GM12892 (cell line): ENCODE measurements at regions not wholly inside any gene's neighbourhood (a gene's known extent, or its start where the extent isn't known, plus 50 kb on each side); places are given as distances from the start of the nearest gene placed in this dataset.

ENCODE experiments used
- DNase-seq: peaks from one replicate; pipeline ENCODE4 v3.0.0; 2011; ENCODE audit not compliant: insufficient read length
- FAIRE-seq: peaks from 2 replicates; lab custom pipeline; 2011; peaks lifted over from hg19 to GRCh38; lab: Jason Lieb, UNC
- POLR2A ChIP-seq: IDR thresholded peaks from 2 replicates; pipeline ENCODE4 v1.6.1; 2011; ENCODE audit warnings: low read depth, low read length, control low read depth
- POLR2AphosphoS5 ChIP-seq: IDR thresholded peaks from 2 replicates; pipeline ENCODE4 v1.6.1; 2011; ENCODE audit warnings: low read depth, low read length, control low read depth
- TAF1 ChIP-seq: IDR thresholded peaks from 2 replicates; pipeline ENCODE4 v1.6.1; 2011; ENCODE audit warnings: low read depth, mild to moderate bottlenecking, control low read depth, low read length, borderline replicate concordance

DNA sequence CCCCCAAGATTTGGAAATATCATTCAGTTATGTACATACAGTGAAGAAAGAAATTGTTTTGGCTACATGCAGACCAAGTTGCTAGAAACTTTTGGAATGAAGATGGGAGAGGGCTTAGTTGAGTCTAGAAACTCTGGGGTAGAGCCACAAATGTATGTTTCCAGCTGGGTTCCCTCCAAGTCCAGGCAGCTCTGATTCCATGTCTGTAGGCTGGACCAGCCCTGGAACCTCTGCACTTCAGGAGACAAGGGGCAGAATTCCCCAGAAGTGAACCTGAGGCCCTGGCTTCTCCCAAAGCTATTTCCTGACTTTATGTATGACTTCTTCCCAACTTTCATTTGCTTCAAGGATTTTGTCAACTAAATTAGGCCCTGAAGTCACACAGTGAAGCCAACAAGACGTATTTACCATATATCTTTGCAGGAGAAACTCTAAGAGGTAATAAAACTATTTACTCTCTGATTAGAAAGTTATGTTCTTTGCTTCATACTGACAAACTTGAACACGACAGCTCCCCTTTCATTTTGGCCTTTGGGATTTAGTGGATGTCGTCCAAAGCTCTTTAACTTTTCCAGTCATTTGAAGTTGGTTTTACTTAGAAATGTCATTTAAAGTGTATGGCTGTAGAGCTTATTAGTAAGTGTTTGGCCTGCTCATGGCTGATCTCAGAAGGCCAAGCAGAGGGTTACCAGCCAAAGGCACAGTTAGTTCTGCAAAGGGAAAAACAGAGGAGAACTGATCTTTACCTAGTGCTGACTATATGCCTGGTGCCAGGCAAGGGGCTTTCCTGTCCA is 152.0 kb upstream of the SLC28A3 start:
- DNase-seq = no peak
- TF ChIP-seq POLR2A (no peak), TAF1 (no peak), POLR2AphosphoS5 (no peak)
- FAIRE-seq = no peak

DNA sequence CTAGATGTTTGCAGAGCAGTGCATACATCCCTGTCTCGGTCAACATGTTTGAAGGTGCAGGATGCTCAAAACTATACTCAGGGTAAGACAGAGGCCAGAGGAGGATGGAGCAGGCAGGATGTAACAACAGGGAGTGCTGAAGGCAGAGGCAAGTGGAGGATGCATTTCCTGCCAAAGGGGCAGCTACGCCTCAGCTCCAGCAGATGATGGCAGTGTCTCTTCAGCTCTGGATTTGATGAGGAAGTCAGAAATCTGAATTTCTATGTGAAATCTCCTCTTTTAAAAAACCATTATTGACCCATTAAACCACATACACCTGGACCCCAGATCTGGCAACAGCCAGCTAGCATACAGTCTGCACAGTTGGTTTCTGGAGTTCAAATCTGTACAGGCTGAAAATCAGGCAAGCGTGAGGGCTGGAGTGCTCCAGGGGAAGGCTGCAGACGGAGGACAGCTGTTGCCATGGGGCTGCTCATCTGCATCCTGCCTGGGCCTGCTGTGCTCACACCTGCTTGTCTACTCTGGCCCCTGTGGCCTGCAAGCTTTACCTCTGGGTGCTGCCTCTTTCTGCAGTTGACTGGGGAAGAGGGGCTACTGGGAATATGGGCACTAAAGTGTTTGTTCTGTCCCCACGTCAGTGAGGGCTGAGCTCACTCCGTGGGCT is 152.9 kb upstream of the SLC28A3 start:
- peak; percentile 27 for FAIRE-seq
- no peak for TF ChIP-seq POLR2A
- TF ChIP-seq TAF1 = no peak
- no peak for TF ChIP-seq POLR2AphosphoS5

DNA sequence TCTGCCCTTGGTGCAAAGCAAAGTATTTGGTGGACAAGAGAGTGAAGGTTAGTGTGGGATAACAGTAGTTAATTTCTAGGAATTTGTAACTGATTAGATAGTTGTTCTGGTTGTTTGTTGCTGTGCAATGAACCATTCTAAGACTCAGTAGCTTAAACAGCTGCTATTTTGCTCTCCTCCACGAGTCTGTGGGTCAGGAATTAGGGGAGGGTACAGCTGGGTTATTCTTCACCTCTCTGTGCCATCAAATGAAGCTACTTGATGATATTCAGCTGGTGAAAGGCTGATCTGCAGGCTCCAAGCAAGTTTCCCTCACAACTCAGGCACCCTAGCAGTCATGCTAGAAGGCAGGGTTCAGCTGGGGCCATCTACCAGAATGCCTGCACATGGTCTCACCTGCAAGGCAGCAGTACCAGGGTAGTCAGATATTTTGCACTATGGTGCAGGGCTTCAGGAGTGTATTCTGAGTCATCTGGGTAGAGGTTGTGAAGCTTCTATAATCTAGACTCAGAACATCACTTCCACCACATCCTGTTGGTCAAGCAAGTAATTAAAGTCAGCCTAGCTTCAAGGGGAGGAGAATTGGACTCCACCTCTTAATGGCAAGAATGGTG is 159.5 kb upstream of the SLC28A3 start:
- TF ChIP-seq TAF1 (no peak), POLR2AphosphoS5 (no peak), POLR2A (no peak)
- DNase-seq (peak; percentile 7), FAIRE-seq (peak; percentile 86)

More for the DNA sequence above, 152.9 kb upstream of the SLC28A3 start:
- no peak for DNase-seq

DNA sequence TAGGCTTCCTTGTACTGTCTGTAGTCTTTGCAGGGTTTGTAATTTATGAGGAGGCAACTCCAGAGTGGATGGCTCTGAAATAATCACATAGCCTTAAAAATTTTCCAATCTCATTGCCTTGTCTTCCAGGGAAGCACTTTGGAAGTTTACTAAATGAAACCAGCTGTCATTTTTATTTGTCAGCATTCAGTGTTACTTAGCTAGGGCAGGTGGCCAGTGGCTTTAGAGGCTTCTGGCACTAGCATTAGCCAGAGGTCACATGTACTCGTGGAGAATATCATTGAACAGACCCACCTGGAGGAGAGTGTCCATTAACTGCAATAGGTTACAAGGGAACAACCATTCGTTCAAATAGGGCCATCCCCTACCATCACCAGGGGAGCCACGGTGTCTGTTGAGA is 160.3 kb upstream of the SLC28A3 start:
- FAIRE-seq (no peak), DNase-seq (no peak)
- TF ChIP-seq POLR2AphosphoS5 (no peak), POLR2A (no peak), TAF1 (no peak)

DNA sequence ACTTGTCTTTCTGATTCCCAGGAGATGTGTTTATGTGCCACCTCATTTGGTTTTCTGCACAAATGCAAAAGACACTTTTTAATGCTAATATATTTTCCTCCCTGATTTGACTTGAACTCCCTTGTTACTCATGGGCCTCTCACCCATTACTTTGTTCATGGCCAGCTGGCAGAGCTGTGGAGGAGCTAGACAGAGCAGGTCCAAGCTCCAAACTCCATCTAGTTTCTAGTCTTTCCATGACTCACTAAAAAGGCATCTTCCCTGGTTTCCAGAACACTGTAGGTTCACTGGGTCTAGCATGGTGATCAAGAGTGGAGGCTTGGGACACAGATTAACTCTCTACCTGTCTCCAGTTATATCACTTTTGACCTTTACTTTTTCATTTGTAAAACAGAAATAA is 161.0 kb upstream of the SLC28A3 start:
- TF ChIP-seq POLR2AphosphoS5 = no peak
- TF ChIP-seq POLR2A = no peak
- no peak for TF ChIP-seq TAF1

DNA sequence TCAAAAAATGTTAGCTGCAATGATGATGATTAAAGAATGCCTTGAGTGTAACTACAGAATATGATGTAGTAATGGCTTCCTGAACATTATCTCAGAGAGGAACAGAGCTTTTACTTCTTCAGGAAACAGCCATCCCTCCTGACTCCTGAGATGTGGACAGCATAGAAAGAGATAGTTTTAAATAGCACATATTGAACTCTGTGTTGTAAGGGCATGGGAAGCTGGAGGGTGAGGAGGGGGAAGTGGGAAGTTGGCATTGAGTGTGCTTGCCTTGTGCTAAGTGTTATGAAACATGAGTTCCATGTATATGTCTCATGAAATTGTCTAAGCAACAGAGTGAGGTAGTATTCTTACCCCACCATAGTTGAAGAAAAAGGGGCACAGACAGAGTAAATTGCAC is 161.5 kb upstream of the SLC28A3 start:
- DNase-seq (no peak), FAIRE-seq (no peak)
- TF ChIP-seq POLR2A (no peak), POLR2AphosphoS5 (no peak), TAF1 (no peak)

More for the DNA sequence above, 161.0 kb upstream of the SLC28A3 start:
- DNase-seq (no peak), FAIRE-seq (no peak)

DNA sequence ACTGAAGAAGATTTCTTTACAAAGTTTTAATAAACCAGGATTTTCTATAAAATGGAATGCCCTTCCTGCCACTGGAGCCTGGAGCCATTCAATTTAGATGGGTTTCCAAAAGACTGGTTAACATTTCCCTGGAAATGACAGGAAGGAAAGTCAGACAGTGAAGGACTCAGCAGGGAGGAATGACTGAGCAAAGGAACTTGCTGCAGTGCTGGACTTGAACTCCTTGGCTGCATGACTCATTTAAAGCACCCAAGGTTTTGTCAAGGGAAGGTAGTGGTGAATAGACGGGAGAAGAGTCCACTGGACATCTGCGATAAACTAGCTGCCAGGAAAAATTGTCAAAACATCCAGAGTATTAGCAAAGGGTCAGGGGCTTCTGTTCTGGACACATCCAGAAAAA is 163.8 kb upstream of the SLC28A3 start:
- DNase-seq (no peak), FAIRE-seq (no peak)
- no peak for TF ChIP-seq TAF1
- no peak for TF ChIP-seq POLR2AphosphoS5
- TF ChIP-seq POLR2A = no peak

DNA sequence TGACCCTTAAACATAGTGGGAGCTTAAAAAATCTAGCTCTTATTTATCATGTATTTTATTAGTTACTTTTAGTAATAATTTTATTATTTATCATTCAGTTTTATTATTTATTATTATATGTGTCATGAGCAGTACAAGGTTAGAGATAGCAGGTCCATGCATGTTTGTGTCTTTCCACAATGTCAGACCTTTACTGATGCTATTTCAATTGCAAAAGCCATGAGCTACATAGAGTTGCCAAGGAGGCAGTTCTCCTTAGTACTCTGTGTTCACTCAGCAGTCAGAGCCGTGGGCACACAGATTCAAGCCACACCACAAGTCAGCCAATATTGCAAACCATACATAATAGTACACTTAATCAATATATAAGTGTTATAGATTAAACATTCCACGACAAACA is 157.9 kb upstream of the NTRK2 start:
- no peak for DNase-seq
- TF ChIP-seq TAF1 (no peak), POLR2AphosphoS5 (no peak), POLR2A (no peak)
- no peak for FAIRE-seq

DNA sequence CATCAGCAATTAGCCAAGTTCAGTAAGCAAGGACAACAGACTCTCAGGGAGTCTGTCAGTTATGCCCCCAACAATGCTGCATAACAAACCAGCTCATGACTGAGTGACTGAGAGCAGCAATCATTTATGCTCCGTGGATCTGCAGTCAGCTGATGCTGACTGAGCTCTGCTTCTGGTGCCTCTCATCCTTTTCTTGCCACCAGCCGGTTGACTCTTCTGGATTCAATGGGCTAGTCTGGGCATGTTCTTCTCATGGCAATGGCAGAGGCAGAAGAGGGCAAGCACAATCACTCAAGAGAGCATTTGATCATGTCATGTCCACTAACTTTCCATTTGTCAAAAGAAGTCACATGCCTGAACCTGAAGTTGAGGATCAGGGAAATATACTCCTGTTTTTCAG is 157.0 kb upstream of the NTRK2 start:
- TF ChIP-seq TAF1 (no peak), POLR2A (no peak), POLR2AphosphoS5 (no peak)
- DNase-seq (no peak), FAIRE-seq (no peak)

DNA sequence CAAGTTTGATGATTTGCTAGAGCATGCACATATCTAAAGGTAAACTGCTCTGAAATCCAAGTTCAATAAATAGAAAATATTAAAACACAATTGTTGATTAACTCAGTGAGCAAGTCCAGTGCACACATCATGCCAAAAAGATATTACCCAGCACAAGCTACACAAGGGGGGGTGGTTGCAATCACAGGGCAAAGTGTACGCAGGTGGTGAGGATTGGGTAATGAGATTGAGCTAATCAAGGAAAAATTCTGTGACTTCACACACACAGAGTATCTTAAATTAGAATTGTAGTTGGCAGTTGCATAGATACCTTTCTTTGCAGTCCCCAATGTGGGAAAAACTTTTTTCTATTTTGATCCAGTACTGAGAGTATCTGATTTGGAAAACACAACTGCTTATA is 156.1 kb upstream of the NTRK2 start:
- TF ChIP-seq POLR2A = no peak
- TF ChIP-seq TAF1 = no peak
- TF ChIP-seq POLR2AphosphoS5 = no peak
- FAIRE-seq (no peak), DNase-seq (no peak)

DNA sequence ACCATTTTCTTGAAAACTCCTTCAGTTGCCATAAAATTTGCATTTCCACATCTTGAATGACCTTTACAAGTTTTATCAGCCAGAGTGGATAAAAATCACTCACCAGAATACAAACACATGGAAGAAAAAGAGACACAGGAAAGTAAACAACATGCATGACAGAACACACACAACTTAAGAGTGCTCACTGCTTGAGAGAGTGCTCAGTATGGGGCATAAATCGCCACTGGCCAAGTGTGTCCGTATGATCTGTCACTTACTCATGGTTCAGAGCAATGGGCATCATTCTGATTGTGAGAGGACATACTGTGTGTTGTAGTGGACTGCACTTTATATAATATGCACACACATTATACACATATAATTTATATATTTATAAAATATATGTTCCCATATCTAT is 155.6 kb upstream of the NTRK2 start:
- TF ChIP-seq TAF1 (no peak), POLR2AphosphoS5 (no peak), POLR2A (no peak)
- DNase-seq (no peak), FAIRE-seq (no peak)

DNA sequence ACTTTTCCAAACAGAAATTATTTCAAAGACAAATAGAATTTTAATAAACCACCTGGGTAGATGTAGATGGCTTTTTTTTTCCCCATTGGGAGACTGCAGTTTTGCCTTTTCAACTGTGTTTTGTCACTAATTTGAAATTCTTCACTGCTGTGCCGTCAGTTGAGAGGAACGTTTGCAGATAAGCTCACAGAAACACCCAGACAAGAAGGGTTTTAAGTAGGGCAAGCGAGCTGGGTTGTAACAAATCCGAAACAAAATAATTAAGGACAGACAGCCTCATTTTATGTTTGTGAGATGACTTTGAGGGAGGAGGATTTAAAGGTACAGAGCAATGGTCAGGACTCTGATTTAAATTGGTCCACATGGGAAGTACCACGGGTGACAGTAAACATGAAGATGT is 155.1 kb upstream of the NTRK2 start:
- TF ChIP-seq POLR2A = no peak
- no peak for TF ChIP-seq POLR2AphosphoS5
- TF ChIP-seq TAF1 = no peak
- no peak for DNase-seq
- no peak for FAIRE-seq
